HG03354 (cell line): ENCODE measurements at regions not wholly inside any gene's neighbourhood (a gene's known extent, or its start where the extent isn't known, plus 50 kb on each side); places are given as distances from the start of the nearest gene placed in this dataset.
"Not testable (repeated sequence)": the region's sequence is repeated elsewhere in the genome, so short reads cannot be mapped to it uniquely, and the experiment has no call there.

Experiments used
- ATAC-seq: cut with Tn5 transposase; IDR thresholded peaks from one replicate; pipeline ENCODE4 v1.9.1; 2021; ENCODE audit warnings: mild to moderate bottlenecking; ENCODE audit not compliant: unreplicated experiment, poor library complexity, severe bottlenecking

- ATAC-seq = no peak
These were observed 1143.9 kb downstream of the PDHA2 start for GRCh38 chr4:96983830-96984229.

GRCh38 chr4:96986816-96987215 is 1146.9 kb downstream of the PDHA2 start:
- ATAC-seq = no peak

- ATAC-seq = no peak
These were observed 1151.2 kb downstream of the PDHA2 start for GRCh38 chr4:96991083-96991482.

GRCh38 chr4:96992443-96992842 is 1150.8 kb downstream of the STPG2 start:
- ATAC-seq = no peak

GRCh38 chr4:96993560-96993959 is 1149.7 kb downstream of the STPG2 start:
- ATAC-seq = no peak

GRCh38 chr4:97003715-97004114 is 1139.6 kb downstream of the STPG2 start:
- no peak for ATAC-seq

- ATAC-seq = no peak
These were observed 1130.0 kb downstream of the STPG2 start for GRCh38 chr4:97013309-97013708.

GRCh38 chr4:97013711-97014110 is 1129.6 kb downstream of the STPG2 start:
- ATAC-seq = no peak

GRCh38 chr4:97015301-97015700 is 1128.0 kb downstream of the STPG2 start:
- ATAC-seq = no peak

- ATAC-seq = no peak
These were observed 1126.9 kb downstream of the STPG2 start for GRCh38 chr4:97016186-97016907.

GRCh38 chr4:97027728-97028410 is 1115.4 kb downstream of the STPG2 start:
- no peak for ATAC-seq

- no peak for ATAC-seq
These were observed 1114.5 kb downstream of the STPG2 start for GRCh38 chr4:97028785-97029184.

GRCh38 chr4:97037411-97038145 is 1105.7 kb downstream of the STPG2 start:
- not testable (repeated sequence) for ATAC-seq

- no peak for ATAC-seq
These were observed 1105.1 kb downstream of the STPG2 start for GRCh38 chr4:97038146-97038516.

GRCh38 chr4:97072666-97073065 is 1070.6 kb downstream of the STPG2 start:
- no peak for ATAC-seq

GRCh38 chr4:97073194-97073593 is 1070.1 kb downstream of the STPG2 start:
- no peak for ATAC-seq

- no peak for ATAC-seq
These were observed 1068.7 kb downstream of the STPG2 start for GRCh38 chr4:97074531-97074930.

- ATAC-seq = no peak
These were observed 1061.3 kb downstream of the STPG2 start for GRCh38 chr4:97081951-97082350.

GRCh38 chr4:97097036-97097435 is 1046.2 kb downstream of the STPG2 start:
- ATAC-seq = not testable (repeated sequence)

- not testable (repeated sequence) for ATAC-seq
These were observed 1042.1 kb downstream of the STPG2 start for GRCh38 chr4:97101171-97101570.

- no peak for ATAC-seq
These were observed 1040.0 kb downstream of the STPG2 start for GRCh38 chr4:97103252-97103651.
